Naive thymus-derived CD4-positive, alpha-beta T cell (primary cell): ENCODE measurements at regions not wholly inside any gene's neighbourhood (a gene's known extent, or its start where the extent isn't known, plus 50 kb on each side); places are given as distances from the start of the nearest gene placed in this dataset.

ENCODE experiments used
- ATAC-seq: fragments of 150-1000 bp; cut with Tn5 transposase; 2 replicates; pipeline ENCODE4 v1.10.0; 2021; ENCODE audit warnings: mild to moderate bottlenecking, moderate library complexity
- CTCF ChIA-PET: fragments of 350-600 bp; sonication (Branson Sonifier 250); formaldehyde crosslinking; loops from one replicate; lab custom pipeline; 2021; ENCODE audit warnings: antibody characterized with exemption; lab: Charles Lee
- POLR2A ChIA-PET: fragments of 350-600 bp; sonication (Branson Sonifier 250); formaldehyde crosslinking; loops from one replicate; lab custom pipeline; 2021; ENCODE audit warnings: antibody characterized with exemption, inconsistent platforms; lab: Charles Lee
- DNase-seq, 9 donors: peaks; one replicate each; pipeline versions ENCODE4 v3.0.0 to v3.0.0-alpha.2; 2020 to 2022; ENCODE audit warnings: mixed read lengths in 1 of 9
- H3K27ac ChIP-seq: one replicate; pipeline ENCODE4 v1.7.0; 2013; ENCODE audit warnings: mild to moderate bottlenecking, low read depth, low read length, moderate library complexity
- H3K27me3 ChIP-seq, 2 donors: one replicate each; pipeline ENCODE4 v1.7.0; 2013; ENCODE audit warnings: low read length in 2 of 2, mild to moderate bottlenecking in 2 of 2, moderate library complexity in 2 of 2; ENCODE audit not compliant: control insufficient read depth in 2 of 2, insufficient read depth in 2 of 2
- H3K36me3 ChIP-seq, 3 experiments: 1 replicate in 2 of 3; 2 replicates in 1 of 3; pipeline ENCODE4 v1.7.0; 2013; ENCODE audit warnings: low read length in 3 of 3, mild to moderate bottlenecking in 3 of 3, moderate library complexity in 1 of 3; ENCODE audit not compliant: insufficient read depth in 3 of 3, control insufficient read depth in 2 of 3
- H3K4me1 ChIP-seq, 2 donors: one replicate each; pipeline ENCODE4 v1.7.0; 2013; ENCODE audit warnings: low read length in 2 of 2, mild to moderate bottlenecking in 2 of 2, moderate library complexity in 1 of 2; ENCODE audit not compliant: control insufficient read depth in 2 of 2, insufficient read depth in 2 of 2
- H3K4me3 ChIP-seq: 2 replicates; pipeline ENCODE4 v1.7.0; 2013; ENCODE audit warnings: mild to moderate bottlenecking, low read length
- H3K9me3 ChIP-seq, 3 experiments: 1 replicate in 2 of 3; 2 replicates in 1 of 3; pipeline ENCODE4 v1.7.0; 2013; ENCODE audit warnings: low read length in 3 of 3; ENCODE audit not compliant: control insufficient read depth in 2 of 3
- H3K27ac Mint-ChIP-seq, 9 donors: one replicate each; pipeline ENCODE4 v1.8.0; 2020 to 2022; ENCODE audit warnings: mixed read lengths in 9 of 9, mild to moderate bottlenecking in 8 of 9, moderate library complexity in 5 of 9, inconsistent platforms in 2 of 9
- H3K27me3 Mint-ChIP-seq, 5 donors: one replicate each; pipeline ENCODE4 v1.8.0; 2021 to 2022; ENCODE audit warnings: mixed read lengths in 5 of 5, mild to moderate bottlenecking in 1 of 5
- H3K36me3 Mint-ChIP-seq, 5 donors: one replicate each; pipeline ENCODE4 v1.8.0; 2020 to 2022; ENCODE audit warnings: mixed read lengths in 5 of 5, mild to moderate bottlenecking in 3 of 5, inconsistent platforms in 1 of 5
- H3K4me1 Mint-ChIP-seq, 7 donors: one replicate each; pipeline ENCODE4 v1.8.0; 2020 to 2022; ENCODE audit warnings: mixed read lengths in 7 of 7, mild to moderate bottlenecking in 3 of 7, inconsistent platforms in 1 of 7
- H3K4me3 Mint-ChIP-seq, 10 donors: one replicate each; pipeline ENCODE4 v1.8.0; 2020 to 2022; ENCODE audit warnings: mild to moderate bottlenecking in 10 of 10, mixed read lengths in 10 of 10, moderate library complexity in 6 of 10, inconsistent platforms in 2 of 10
- H3K9me3 Mint-ChIP-seq, 11 donors: one replicate each; pipeline ENCODE4 v1.8.0; 2020 to 2022; ENCODE audit warnings: mixed read lengths in 11 of 11, mild to moderate bottlenecking in 4 of 11, inconsistent platforms in 1 of 11, moderate library complexity in 1 of 11
- intact Hi-C, 2 donors: fragments of 100-400 bp; cut with micrococcal nuclease; formaldehyde crosslinking; loops; one replicate each; pipeline ENCODE4 v1.15.1; 2023

- intact Hi-C loops = no loop called here
Measured at GRCh38 chr6:85183841-85184240, 266.0 kb upstream of the NT5E start.

GRCh38 chr6:85172705-85173104 is 277.2 kb upstream of the NT5E start:
- no peaks in the 10 kb centered on the region for H3K36me3 ChIP-seq
- H3K4me1 ChIP-seq = no peaks in the 10 kb centered on the region
- intact Hi-C loops = no loop called here
- ATAC-seq (no peak), DNase-seq (no peak)
- H3K4me3 ChIP-seq = no peak overlapping the region
- POLR2A ChIA-PET = no interaction called here
- Mint-ChIP-seq H3K9me3 (peaks cover 3 to 31% (median 7%) of the 10 kb centered on the region in 11 donors), H3K36me3 (no peaks in the 10 kb centered on the region), H3K27ac (no peak overlapping the region), H3K4me3 (no peak overlapping the region), H3K4me1 (peaks cover 0 to 2% (median 0%) of the 10 kb centered on the region in 7 donors), H3K27me3 (no peaks in the 10 kb centered on the region)
- no peak overlapping the region for H3K27ac ChIP-seq
- no peaks in the 10 kb centered on the region for H3K27me3 ChIP-seq
- H3K9me3 ChIP-seq = no peaks in the 10 kb centered on the region
- CTCF ChIA-PET = no interaction called here

More at GRCh38 chr6:85183841-85184240, 266.0 kb upstream of the NT5E start:
- no peak for ATAC-seq
- Histone ChIP-seq H3K27me3 (no peaks in the 10 kb centered on the region), H3K27ac (no peak overlapping the region), H3K9me3 (peaks cover 0 to 7% (median 0%) of the 10 kb centered on the region in 3 experiments), H3K4me3 (no peak overlapping the region), H3K36me3 (no peaks in the 10 kb centered on the region), H3K4me1 (no peaks in the 10 kb centered on the region)
- no peak overlapping the region for H3K4me3 Mint-ChIP-seq
- H3K36me3 Mint-ChIP-seq = no peaks in the 10 kb centered on the region
- POLR2A ChIA-PET = no interaction called here
- H3K27me3 Mint-ChIP-seq = no peaks in the 10 kb centered on the region
- no peaks in the 10 kb centered on the region for H3K4me1 Mint-ChIP-seq
- H3K9me3 Mint-ChIP-seq = peaks cover 0 to 14% (median 2%) of the 10 kb centered on the region in 11 donors
- H3K27ac Mint-ChIP-seq = no peak overlapping the region
- CTCF ChIA-PET = no interaction called here
- DNase-seq = no peak

- no peak overlapping the region for H3K27ac ChIP-seq
- intact Hi-C loops = no loop called here
- Mint-ChIP-seq H3K27me3 (no peaks in the 10 kb centered on the region), H3K9me3 (peaks cover 3 to 29% (median 7%) of the 10 kb centered on the region in 11 donors), H3K4me3 (no peak overlapping the region), H3K27ac (no peak overlapping the region), H3K36me3 (no peaks in the 10 kb centered on the region), H3K4me1 (peaks cover 0 to 2% (median 0%) of the 10 kb centered on the region in 7 donors)
- no peak overlapping the region for H3K4me3 ChIP-seq
- H3K27me3 ChIP-seq = no peaks in the 10 kb centered on the region
- CTCF ChIA-PET = no interaction called here
- no peaks in the 10 kb centered on the region for H3K36me3 ChIP-seq
- H3K9me3 ChIP-seq = no peaks in the 10 kb centered on the region
- POLR2A ChIA-PET = no interaction called here
- DNase-seq = no peak
- H3K4me1 ChIP-seq = no peaks in the 10 kb centered on the region
- ATAC-seq = no peak
Measured at GRCh38 chr6:85172161-85172560, 277.7 kb upstream of the NT5E start.

GRCh38 chr6:85169189-85169588 is 280.7 kb upstream of the NT5E start:
- H3K27ac Mint-ChIP-seq = no peak overlapping the region
- Histone ChIP-seq H3K4me1 (no peaks in the 10 kb centered on the region), H3K9me3 (no peaks in the 10 kb centered on the region), H3K4me3 (no peak overlapping the region), H3K27ac (no peak overlapping the region), H3K27me3 (no peaks in the 10 kb centered on the region), H3K36me3 (no peaks in the 10 kb centered on the region)
- no peaks in the 10 kb centered on the region for H3K27me3 Mint-ChIP-seq
- no peak overlapping the region for H3K4me3 Mint-ChIP-seq
- peaks cover 0 to 2% (median 0%) of the 10 kb centered on the region in 7 donors for H3K4me1 Mint-ChIP-seq
- POLR2A ChIA-PET = no interaction called here
- ATAC-seq (no peak), DNase-seq (no peak)
- intact Hi-C loops = no loop called here
- H3K36me3 Mint-ChIP-seq = no peaks in the 10 kb centered on the region
- CTCF ChIA-PET = no interaction called here
- H3K9me3 Mint-ChIP-seq = peaks cover 1 to 10% (median 3%) of the 10 kb centered on the region in 11 donors

GRCh38 chr6:85168146-85168545 is 281.7 kb upstream of the NT5E start:
- ATAC-seq (no peak), DNase-seq (no peak)
- Histone ChIP-seq H3K4me3 (no peak overlapping the region), H3K27me3 (no peaks in the 10 kb centered on the region), H3K9me3 (no peaks in the 10 kb centered on the region), H3K27ac (no peak overlapping the region), H3K4me1 (no peaks in the 10 kb centered on the region), H3K36me3 (no peaks in the 10 kb centered on the region)
- peaks cover 0 to 7% (median 4%) of the 10 kb centered on the region in 11 donors for H3K9me3 Mint-ChIP-seq
- H3K4me1 Mint-ChIP-seq = peaks cover 0 to 2% (median 0%) of the 10 kb centered on the region in 7 donors
- CTCF ChIA-PET = no interaction called here
- H3K4me3 Mint-ChIP-seq = no peak overlapping the region
- H3K36me3 Mint-ChIP-seq = no peaks in the 10 kb centered on the region
- POLR2A ChIA-PET = no interaction called here
- H3K27ac Mint-ChIP-seq = no peak overlapping the region
- H3K27me3 Mint-ChIP-seq = no peaks in the 10 kb centered on the region
- intact Hi-C loops = no loop called here

GRCh38 chr6:85166114-85166741 is 283.7 kb upstream of the NT5E start:
- Histone ChIP-seq H3K4me1 (no peaks in the 10 kb centered on the region), H3K36me3 (no peaks in the 10 kb centered on the region), H3K4me3 (no peak overlapping the region), H3K27ac (no peak overlapping the region), H3K9me3 (no peaks in the 10 kb centered on the region), H3K27me3 (no peaks in the 10 kb centered on the region)
- Mint-ChIP-seq H3K9me3 (peaks cover 0 to 6% (median 4%) of the 10 kb centered on the region in 11 donors), H3K27ac (no peak overlapping the region), H3K36me3 (no peaks in the 10 kb centered on the region), H3K4me1 (peaks cover 0 to 2% (median 0%) of the 10 kb centered on the region in 7 donors), H3K27me3 (no peaks in the 10 kb centered on the region), H3K4me3 (no peak overlapping the region)
- POLR2A ChIA-PET = no interaction called here
- intact Hi-C loops = no loop called here
- ATAC-seq (no peak), DNase-seq (no peak)
- CTCF ChIA-PET = no interaction called here
